LHCN-M2 (cell line): ENCODE measurements at regions not wholly inside any gene's neighbourhood (a gene's known extent, or its start where the extent isn't known, plus 50 kb on each side); places are given as distances from the start of the nearest gene placed in this dataset.
"Not testable (repeated sequence)": the region's sequence is repeated elsewhere in the genome, so short reads cannot be mapped to it uniquely, and the experiment has no call there.

Source experiments
- DNase-seq: peaks from one replicate; pipeline ENCODE4 v3.0.0-alpha.2; 2012; ENCODE audit warnings: low read depth

- no peak for DNase-seq
These were observed 807.5 kb downstream of the IGSF11 start for GRCh38 chr3:118227191-118227590.

DNA sequence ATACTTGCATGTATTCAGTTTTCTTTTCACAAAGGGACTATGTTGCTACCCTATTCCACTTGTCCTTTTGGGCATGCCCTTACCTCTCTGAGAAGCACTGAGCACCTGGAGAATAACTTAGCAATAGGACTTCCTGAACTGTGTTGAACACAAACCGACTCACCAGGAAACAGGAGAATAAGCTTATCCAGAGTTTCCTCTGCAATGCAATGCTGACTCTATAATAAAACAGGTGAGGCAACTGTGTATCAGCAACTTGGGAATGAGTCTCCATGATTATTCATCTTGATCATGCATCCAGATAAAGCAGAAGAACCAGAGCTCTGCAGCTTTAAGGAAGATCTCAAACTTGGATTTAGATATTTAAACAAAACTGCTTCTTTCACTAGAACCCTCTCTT lies 806.5 kb downstream of the IGSF11 start:
- no peak for DNase-seq

- no peak for DNase-seq
These were observed 805.5 kb downstream of the IGSF11 start for GRCh38 chr3:118229196-118229595.

- DNase-seq, result no peak
These were observed 803.1 kb downstream of the IGSF11 start for GRCh38 chr3:118231578-118231977.

DNA sequence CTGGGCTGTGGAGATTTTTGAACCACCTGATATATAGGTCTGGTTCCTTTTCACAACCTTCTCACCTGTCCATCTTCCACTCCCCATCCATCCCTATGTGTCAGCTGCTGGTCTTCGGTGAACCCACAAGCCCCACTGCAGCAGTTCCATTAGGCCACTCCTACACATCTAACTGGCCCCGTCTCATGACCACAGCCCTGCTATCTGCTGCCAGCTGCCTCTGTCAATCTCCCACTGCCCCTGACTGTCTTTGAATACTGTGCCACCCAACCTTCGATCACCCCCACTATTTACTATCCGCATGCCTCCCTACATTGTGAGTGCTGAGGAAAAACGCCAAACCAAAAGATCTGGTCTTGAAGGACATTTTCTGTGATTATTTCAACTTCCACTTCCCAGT lies 795.4 kb downstream of the IGSF11 start:
- DNase-seq, result no peak

DNA sequence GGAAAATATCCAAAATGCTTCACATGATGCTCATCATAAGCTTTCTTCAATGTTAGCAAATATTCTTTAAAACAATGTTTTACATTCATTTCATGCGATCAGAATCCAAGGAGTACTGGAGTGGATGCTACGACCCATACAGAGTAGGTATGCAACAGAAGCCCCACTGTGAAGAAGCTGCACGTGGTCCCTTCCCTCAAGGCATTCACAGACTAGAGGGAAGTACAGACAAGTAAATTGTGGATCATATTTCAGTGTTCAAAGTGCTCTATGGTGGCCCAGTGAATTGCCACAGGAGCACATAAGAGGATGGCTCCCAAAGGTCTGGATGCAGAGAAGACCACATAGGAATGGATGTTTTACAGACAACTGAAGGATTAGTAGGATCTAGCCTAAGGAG lies 789.9 kb downstream of the IGSF11 start:
- DNase-seq, result no peak

- no peak for DNase-seq
These were observed 789.3 kb downstream of the IGSF11 start for GRCh38 chr3:118245312-118245711.

- DNase-seq, result not testable (repeated sequence)
These were observed 775.8 kb downstream of the IGSF11 start for GRCh38 chr3:118258850-118259249.

DNA sequence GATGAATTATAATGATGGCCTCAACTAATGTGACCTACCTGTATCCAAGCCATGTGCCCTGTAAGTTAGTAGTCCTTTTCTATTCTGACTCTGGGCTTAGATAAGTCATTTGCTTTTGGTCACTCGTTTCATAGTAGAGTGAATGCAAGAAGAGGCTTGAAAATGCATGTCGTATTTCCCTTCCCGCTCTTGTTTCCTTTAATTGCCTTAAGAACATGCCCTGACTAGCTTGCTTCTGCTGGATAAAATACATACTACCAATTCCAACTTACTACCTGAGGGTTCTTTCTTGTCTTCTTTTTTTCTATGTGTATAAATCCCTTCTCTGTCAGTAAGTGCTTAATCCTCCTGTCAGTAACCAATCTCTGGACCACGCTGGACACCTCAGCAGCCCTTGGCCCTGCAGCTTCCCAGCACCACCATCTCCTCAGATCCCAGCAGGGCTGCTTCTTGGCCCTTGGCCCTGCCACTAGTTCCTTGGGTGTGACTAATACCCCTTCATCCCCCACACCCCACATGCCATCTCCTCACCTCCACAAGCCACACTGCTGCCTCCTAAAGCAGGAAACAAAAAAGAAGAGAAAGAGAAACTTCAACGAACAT lies 771.7 kb downstream of the IGSF11 start:
- DNase-seq, result no peak

DNA sequence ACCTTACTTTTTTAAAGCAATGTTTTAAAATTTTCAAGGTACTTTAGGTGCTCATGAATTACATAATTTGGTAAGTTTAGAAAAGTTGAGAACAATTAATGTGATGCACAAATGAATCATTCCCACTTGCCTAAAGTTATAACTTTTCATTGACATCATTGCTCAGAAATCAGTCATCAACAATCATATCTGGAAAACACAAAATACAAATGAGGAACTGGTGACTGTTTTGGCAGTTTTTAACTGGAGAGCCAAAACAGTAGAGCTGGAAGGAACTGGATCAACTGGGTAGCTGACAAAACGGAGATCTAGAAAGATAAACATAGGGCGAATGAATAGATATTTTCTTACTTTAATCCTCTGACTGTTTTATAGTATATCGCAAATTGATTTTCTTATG lies 767.1 kb downstream of the IGSF11 start:
- DNase-seq, result no peak

DNA sequence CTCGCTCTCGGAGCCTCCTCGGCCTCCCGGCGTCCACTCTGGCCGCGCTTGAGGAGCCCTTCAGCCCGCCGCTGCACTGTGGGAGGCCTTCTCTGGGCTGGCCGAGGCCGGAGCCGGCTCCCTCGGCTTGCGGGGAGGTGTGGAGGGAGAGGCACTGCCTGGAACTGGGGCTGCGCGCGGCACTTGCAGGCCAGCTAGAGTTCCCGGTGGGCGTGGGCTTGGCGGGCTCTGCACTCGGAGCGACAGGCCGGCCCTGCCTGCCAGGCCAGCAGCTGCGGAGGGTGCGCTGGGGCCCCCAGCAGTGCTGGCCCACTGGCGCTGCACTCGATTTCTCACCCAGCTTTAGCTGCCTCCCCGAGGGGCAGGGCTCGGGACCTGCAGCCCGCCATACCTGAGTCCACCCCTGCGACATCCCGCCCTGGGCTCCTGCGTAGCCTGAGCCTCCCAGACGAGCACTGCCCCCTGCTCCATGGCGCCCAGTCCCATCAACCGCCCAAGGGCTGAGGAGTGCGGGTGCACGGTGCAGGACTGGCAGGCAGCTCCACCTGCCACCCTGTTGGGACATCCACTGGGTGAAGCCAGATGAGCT lies 765.0 kb downstream of the IGSF11 start:
- DNase-seq, result no peak

GRCh38 chr3:118272991-118273390 lies 761.7 kb downstream of the IGSF11 start:
- DNase-seq, result no peak

DNA sequence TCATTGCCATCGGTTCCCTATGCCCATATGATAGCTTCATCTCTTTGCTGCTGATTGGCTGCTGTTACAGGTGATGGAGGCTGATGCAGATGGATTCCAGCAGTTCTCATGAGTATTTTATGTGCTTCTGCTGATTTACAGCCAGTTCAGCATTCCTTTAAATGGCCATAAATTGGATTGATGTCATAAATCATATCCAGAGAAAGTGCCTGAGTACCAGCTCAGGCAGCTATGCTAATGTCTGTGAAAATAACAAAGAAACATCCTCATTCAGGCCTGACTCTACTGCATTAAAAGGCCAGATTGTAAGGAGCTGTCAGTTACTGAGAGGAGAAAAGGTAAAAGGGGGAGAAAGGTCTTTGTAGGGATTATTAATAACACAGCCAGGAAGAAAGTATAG lies 756.8 kb downstream of the IGSF11 start:
- no peak for DNase-seq

DNA sequence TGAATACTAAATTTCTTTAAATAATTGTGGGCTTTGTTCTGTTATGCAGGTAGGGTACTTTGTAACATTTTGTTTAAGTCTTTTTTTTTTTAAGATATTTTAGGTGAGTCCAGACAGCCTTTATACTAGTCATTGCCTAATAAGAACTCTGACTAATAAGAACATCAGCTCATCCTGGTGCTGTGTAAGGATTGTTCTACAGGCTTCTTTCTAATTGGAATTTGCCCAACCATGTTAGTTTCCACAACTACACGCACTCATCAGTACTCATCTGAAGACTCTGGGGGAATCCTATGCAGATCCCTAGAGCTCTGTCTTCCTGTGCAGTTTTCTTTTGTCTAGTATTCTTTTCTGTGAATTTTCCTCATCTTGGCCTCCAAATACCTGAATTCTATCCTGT lies 741.8 kb downstream of the IGSF11 start:
- no peak for DNase-seq

DNA sequence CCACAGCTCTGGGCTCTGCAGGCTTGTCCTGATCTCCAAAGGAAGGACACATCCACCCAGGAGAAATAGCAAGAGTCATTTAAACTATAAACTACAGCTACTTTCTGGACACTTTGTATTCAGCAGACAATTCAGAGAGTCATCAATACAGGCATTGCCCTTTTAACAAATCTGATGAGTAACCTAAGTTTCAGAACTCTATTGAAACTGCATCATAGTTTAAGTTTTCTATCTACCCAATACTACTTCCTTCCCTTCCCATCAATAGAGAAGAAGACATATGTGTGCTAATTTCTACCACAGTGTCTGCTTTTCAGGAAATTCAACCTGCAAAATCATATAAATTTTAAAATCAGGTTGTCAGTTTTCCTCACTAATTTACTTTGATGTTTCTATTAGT lies 736.5 kb downstream of the IGSF11 start:
- no peak for DNase-seq

GRCh38 chr3:118304557-118304956 lies 730.1 kb downstream of the IGSF11 start:
- DNase-seq, result no peak

DNA sequence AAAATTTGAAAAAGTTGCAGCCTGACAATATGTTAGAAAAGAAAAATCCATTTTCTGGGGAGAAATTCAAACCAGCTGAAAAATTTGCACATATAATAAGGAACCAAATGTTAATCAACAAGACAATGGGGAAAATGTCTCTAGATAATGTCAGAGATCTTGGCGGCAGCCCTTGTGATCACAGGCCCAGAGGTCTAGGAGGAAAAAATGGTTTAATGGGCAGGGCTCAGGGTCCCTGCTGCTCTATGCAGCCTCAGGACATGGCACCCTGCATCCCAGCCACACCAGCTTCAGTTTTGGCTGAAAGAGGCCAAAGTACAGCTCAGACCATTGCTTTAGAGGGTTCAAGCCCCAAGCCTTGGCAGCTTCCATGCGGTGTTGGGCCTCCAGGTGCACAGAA lies 701.9 kb downstream of the IGSF11 start:
- no peak for DNase-seq

DNA sequence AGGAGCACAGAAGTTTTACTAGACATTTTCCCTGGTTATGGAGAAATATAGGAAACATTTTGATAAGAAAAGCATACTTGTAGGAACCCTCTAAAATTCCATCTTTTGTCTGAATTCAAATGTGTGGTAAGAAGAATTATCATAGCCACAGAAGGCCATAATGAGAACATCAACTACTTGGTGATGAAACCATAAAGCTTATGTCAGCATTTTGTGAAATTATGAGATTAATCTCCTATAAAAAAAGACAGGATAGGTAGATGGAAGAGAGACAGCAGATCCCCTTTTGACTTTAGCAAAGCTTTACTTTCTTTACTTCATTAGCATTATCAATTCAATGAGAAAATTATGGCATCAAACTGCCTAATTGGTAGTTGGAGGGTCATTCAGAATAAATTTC lies 697.0 kb downstream of the IGSF11 start:
- no peak for DNase-seq

GRCh38 chr3:118347396-118348168 lies 687.1 kb downstream of the IGSF11 start:
- no peak for DNase-seq

DNA sequence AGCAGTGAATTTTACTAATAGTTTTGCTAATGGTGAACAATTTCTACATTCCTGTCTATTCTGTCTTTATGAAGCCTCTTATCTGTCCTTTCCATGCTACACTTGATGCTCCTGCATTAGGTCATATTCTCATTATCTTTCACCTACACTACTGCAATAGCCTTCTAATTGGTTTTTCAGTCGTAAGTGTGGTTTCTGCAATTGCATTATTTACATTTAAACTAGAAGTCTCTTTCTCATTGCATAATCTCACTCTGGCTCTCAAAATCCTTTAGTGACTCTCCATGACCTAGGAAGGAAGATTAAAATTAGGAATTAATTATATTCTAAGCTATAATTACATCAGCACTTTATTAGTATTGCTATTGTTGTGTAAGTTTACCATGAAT lies 686.5 kb downstream of the IGSF11 start:
- no peak for DNase-seq

- DNase-seq, result no peak
These were observed 680.1 kb downstream of the IGSF11 start for GRCh38 chr3:118354556-118354955.

DNA sequence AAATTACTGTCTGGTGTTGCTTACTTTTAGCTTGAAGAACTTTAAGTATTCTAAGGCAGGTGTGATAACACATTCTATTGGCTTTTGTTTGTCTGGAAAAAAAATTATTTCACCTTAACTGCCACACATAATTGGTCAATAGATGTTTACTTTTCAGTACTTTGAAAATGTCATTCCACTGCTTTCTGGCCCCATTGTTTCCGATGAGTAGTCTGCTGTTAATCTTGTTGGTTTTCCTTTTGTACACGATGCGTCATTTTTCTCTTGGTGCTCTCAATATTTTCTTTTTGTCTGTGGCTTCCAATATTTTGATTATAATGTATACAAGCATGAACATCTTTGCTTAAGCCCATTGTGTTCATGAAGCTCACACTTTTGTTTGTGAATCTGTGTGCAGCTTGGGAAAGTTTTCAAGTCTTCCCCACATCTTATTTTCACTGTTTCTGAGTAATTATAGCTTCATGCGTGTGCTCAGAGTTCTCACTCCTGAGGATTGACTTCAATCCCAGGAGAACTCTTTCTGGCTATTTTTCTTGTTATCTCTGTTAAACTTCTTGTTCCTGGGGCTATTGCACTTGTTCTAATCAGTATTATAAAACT lies 664.7 kb downstream of the IGSF11 start:
- DNase-seq, result no peak

DNA sequence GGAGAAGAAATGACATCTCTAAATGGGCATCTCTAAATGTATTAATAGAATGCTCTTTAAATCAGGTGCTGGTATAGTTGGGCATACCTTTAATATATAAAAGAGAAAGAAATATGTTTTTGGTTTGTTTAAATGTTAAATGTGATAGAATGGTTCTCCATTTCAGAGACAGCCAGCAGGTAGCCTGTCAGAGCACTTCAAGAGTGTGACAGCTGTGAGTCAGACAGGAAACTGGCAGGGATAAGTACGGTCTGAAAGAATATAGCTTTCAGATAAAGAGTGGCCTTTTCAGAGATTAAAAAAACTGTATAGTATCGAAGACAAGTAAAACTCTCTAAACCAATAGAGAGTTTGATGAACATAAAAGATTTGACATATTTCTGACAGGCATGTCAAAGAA lies 654.1 kb downstream of the IGSF11 start:
- no peak for DNase-seq
